GM12872 (cell line): ENCODE measurements at regions not wholly inside any gene's neighbourhood (a gene's known extent, or its start where the extent isn't known, plus 50 kb on each side); places are given as distances from the start of the nearest gene placed in this dataset.

Experiments
- TF ChIP-seq, protein P1 (sequence below): IDR thresholded peaks from 3 replicates; pipeline ENCODE4 v1.5.1; 2011; ENCODE audit warnings: low read depth, mild to moderate bottlenecking, low read length, moderate library complexity; ENCODE audit not compliant: insufficient read depth

DNA sequence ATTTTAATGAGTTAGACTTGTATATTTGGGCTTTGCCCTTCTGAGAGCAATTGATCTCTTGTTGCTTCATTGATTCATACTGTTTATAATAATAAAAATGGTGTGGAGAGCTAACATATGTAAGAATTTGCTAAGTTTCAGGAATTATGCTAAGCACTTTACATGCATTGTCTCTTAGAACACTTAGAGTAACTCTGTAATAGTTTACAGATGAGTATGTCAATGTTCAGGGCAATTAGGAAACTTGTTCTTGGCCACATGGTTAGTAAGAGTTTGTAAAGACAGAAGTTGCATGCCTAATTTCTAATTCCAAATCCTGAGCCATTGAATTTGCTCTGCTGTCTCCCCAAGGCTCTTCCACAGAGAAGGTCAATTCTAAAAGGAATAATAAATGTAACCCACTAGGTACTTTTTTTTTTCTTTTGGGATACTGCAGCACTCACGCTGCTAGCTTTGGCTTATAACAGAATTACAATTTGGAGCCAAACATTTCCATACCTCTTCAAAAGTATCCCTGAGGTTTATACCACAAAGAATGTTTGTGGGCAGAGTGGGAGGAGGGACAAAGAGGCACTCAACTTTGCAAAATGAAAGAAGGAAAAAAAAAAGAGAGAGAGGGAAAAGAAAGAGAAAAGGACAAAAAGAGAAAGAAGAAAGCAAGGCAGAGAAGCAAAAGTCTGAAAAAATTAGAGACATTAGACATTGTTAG lies 232.4 kb downstream of the CALCRL start:
- TF ChIP-seq, protein P1, sequence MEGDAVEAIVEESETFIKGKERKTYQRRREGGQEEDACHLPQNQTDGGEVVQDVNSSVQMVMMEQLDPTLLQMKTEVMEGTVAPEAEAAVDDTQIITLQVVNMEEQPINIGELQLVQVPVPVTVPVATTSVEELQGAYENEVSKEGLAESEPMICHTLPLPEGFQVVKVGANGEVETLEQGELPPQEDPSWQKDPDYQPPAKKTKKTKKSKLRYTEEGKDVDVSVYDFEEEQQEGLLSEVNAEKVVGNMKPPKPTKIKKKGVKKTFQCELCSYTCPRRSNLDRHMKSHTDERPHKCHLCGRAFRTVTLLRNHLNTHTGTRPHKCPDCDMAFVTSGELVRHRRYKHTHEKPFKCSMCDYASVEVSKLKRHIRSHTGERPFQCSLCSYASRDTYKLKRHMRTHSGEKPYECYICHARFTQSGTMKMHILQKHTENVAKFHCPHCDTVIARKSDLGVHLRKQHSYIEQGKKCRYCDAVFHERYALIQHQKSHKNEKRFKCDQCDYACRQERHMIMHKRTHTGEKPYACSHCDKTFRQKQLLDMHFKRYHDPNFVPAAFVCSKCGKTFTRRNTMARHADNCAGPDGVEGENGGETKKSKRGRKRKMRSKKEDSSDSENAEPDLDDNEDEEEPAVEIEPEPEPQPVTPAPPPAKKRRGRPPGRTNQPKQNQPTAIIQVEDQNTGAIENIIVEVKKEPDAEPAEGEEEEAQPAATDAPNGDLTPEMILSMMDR: no peak

DNA sequence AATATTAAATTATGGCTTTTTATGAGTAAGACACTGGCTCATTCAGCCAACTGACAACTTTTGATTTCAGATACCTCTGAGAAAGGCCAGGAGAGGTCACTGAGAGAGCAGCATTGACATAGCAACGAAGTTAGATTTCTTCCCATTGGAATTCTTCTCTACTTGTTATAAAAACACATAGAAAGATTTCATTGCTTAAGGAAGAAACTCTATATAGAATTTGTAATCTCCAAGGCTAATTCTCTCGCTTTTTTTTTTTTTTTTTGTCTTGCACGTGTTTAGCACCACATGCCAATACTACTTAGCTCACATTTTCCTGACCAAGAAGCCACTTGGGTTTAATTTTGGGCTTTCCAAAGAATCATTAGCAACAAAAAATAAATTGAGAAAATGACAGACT lies 233.7 kb downstream of the CALCRL start:
- TF ChIP-seq, protein P1: no peak

DNA sequence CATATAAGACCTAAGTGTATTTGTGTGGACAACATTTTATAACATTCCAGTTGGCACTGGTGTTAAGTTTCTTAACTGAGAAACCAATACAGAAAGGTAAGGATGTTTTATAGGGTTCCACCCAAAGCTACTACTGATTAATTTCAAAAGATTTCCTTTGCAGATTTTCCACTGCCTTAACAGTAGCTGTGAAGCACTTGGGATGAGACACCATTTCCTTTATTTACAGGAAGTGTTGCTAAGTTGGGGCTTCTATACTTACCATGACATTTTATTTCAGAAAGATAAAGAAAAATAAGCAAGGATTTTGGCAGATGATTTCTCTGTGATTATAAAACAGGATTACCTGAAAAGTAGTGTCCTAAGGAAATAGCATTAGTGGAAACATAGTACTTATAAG lies 234.3 kb downstream of the CALCRL start:
- TF ChIP-seq, protein P1: no peak

DNA sequence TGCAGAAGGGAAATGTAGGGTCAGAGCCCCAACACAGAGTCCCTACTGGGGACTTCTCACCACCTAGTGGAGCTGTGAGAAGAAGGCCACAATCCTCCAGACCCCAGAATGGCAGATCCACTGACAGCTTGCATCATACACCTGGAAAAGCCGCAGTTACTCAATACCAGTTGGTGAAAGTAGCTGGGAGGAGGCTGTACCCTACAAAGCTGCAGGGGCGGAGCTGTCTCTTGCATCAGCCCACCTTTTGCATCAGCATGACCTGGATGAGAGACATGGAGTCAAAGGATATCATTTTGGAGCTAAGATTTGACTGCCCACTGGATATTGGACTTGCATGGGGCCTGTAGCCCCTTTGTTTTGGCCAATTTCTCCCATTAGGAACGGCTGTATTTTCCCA lies 237.3 kb downstream of the CALCRL start:
- TF ChIP-seq, protein P1: no peak

DNA sequence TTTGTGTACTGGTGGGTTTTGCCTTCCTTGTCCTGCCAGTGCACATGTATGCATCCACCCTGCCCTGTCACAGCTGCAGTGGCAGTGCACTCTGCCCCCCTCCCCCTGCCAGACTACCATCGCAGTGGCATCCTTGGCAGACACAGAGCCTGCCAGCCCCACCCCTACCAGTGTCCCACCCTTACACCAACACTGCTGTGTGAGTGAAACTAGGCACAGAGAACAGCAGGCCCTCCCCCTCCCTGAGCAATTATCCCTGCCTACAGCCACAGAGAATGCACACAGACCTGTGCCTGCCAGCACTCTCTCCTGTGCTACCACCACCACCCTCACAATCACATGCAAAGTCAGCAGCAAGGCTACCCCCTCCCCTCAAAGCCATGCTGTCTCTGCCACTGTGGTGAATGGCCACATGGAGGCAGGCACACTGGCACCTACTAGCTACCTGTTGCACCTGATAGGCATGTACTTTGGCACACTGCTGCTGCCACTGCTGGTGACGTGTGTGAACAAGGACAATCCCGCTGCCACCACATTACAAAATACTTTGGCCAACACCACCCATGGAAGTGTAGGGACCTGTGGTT lies 239.8 kb downstream of the CALCRL start:
- TF ChIP-seq, protein P1: no peak

DNA sequence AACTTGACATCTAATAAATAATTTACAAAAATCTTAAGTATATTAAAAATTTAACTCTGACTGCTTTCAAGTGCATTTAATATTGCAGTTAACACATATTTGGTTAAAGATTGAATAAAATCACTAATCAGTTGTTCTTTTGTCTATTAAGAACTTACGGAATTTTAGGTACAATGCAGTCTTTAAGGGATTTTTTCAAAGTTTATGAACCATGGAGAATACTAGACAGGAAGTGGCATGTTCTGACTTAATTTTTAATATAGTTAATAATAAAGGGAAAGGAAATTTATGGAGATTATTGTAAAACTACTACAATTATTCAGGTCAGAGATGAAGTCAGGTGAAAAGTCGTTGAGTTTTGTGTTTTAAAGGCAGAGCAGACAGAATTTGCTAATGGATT lies 240.9 kb downstream of the CALCRL start:
- TF ChIP-seq, protein P1: no peak

DNA sequence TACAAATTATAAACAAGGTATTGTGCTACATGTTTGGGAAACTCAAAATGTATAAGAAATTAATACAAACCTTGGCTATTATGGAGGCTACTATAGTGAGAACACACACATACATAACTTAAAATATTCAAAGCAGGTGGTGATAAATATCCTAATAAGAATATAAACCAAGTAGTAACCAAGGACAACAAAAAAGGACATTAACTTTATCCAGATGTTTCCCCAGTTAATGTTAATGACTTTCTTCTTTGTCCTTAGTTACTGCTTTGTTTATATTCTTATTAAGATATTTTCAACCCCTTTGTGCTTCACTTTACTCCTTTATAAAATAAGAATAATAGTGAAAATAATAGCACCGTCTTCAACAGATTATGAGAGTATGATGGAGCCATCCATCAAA lies 241.6 kb downstream of the CALCRL start:
- TF ChIP-seq, protein P1: no peak
